HG02973 (cell line): ENCODE measurements at regions not wholly inside any gene's neighbourhood (a gene's known extent, or its start where the extent isn't known, plus 50 kb on each side); places are given as distances from the start of the nearest gene placed in this dataset.
A peak's percentile ranks its signal among the peaks of the same experiment; 100 is the strongest.

Source experiments
- ATAC-seq: cut with Tn5 transposase; IDR thresholded peaks from one replicate; pipeline ENCODE4 v1.9.1; 2021; ENCODE audit warnings: moderate library complexity; ENCODE audit not compliant: unreplicated experiment

GRCh38 chr2:155830351-155830750, 502.2 kb downstream of the NR4A2 start:
- no peak for ATAC-seq

DNA sequence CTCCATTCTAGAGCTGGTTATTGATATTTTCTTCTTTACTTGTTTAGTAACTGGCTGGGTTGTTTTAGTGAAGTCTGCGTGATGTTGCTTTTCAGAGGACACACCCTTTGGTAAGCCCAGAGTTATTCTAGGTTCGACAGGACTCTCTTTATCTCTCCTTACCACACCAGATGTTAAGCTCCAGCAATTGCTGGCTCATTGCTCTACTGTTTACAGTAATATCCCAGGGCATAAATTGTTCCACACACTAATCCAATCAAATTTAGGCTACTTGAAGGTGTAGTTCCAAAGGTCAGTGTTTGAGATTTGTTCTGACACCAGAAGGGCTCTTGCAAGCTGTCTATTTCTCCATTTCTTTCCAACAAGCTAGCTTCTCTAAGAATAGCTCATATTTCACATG, 506.6 kb downstream of the NR4A2 start:
- no peak for ATAC-seq

DNA sequence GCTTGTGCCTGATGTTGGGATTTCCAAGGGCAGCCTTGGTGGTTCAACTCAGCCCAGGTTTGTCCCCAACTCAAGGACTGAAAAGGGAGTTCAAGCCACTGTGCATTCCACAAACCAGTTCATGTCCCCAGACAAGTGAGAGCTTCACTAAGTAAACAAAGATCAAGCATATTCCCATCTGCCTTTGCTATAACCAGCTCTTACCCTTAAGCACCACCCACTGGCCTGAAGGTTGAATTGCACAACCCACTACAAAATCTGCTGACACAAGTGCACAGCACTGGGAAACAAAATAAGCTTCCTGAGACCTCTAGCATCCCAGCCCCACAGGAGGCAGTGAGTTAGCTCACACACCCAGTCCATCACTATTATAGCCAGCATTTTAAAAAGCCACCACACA, 516.7 kb downstream of the NR4A2 start:
- ATAC-seq, result peak; percentile 94

GRCh38 chr2:155815275-155815674, 517.2 kb downstream of the NR4A2 start:
- no peak for ATAC-seq

GRCh38 chr2:155810411-155810810, 522.1 kb downstream of the NR4A2 start:
- no peak for ATAC-seq

GRCh38 chr2:155802888-155803287, 529.6 kb downstream of the NR4A2 start:
- no peak for ATAC-seq

DNA sequence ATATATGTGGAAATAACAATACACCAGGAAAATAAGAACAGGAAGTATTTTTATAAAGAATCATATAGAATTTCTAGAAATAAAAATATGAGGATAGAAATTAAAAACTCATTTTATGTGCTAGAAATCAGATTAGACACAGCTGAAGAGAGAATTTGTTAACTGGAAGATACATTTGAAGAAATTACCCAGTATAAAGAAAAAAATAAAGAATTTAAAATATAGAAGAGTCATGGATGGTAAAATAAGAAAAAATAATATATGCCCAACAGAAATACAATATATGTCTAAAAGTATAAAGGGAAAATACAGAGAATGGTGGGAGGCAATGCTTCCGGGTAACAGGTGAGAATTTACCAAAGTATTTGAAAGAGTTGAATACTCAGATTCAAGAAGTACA, 539.9 kb downstream of the NR4A2 start:
- no peak for ATAC-seq

- ATAC-seq, result no peak
Measured at GRCh38 chr2:155770516-155770915, 562.0 kb downstream of the NR4A2 start.

DNA sequence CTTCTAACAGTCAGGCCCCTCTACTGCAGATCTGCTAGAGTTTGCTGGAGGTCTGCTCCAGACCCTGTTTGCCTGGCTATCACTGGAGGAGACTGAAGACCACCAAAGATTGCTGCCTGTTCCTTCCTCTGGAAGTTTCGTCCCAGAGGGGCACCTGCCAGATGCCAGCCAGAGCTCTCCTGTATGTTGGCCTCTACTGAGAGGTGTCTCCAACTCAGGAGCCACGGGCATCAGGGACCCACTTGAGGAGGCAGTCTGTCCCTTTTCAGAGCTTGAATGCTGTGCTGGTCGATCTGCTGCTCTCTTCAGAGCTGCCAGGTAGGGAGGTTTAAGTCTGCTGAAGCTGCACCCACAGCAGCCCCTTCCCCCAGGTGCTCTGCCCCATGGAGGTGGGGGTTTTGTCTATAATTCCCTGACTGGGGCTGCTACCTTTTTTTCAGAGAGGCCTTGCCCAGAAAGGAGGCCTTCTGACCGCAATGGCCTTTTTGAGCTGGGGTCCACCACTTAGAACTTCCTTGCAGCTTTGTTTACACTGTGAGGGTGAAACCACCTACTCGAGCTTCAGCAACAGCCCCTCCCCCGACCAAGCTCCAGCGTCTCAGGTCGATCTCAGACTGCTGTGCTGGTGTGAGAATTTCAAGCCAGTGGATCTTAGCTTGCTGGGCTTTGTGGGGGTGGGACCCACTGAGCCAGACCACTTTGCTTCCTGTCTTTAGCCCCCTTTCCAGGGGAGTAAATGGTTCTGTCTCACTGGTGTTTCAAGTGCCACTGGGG, 566.0 kb downstream of the NR4A2 start:
- no peak for ATAC-seq

DNA sequence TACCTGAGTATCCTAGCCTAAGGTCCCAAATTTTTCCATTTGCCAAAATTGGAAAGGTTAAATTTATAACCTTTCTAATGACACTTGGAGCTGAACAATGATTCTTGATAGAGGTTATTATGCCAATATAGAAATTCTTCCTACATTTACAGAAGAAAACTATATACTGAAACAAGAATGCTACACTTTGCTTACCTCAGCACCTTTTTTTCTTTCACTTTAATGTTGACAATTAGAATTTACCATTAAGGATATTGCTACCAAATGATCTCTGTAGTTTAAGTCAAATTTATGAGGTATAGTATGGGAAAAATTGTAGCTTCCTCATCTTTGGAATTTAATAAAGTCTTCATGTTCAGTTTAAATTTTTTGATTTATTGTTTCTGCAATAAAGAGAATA, 577.0 kb downstream of the NR4A2 start:
- no peak for ATAC-seq

DNA sequence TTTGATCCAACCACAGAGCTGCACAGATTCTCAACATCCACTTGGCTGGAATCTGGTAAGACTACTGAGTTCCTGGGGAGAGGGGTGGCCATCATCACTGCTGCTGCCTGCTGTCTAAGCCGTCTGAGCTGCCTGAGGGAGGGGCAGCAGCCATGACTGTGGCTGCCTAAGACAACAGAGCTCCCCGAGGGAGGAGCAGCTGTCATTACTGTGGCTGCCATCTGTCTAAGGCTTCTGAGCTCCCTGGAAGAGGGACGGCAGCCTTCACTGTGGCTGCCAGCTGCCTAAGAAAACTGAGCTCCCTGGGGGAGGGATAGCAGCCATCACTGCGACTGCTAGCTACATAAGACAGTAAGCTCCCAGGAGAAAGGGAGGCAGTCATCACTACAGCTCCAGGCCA, 584.4 kb downstream of the NR4A2 start:
- no peak for ATAC-seq

DNA sequence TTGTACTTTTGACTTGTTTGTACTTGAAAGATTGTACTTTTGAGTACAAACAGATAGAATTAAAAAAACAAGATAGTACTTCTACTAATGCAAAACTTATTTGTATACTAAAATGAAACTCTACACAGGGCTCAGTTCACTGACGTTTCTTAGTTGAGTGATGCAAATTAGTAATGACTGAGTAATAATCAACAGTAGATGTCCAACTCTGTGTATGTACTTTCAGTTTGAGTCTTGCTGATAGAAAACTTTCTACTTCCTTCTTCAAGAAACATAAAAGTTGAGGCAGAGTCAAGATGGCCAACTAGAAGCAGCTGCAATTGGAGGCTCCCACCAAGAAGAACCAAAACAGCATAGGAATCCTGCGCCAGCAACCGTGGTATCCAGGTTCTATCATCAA, 585.0 kb downstream of the NR4A2 start:
- peak; percentile 77 for ATAC-seq

DNA sequence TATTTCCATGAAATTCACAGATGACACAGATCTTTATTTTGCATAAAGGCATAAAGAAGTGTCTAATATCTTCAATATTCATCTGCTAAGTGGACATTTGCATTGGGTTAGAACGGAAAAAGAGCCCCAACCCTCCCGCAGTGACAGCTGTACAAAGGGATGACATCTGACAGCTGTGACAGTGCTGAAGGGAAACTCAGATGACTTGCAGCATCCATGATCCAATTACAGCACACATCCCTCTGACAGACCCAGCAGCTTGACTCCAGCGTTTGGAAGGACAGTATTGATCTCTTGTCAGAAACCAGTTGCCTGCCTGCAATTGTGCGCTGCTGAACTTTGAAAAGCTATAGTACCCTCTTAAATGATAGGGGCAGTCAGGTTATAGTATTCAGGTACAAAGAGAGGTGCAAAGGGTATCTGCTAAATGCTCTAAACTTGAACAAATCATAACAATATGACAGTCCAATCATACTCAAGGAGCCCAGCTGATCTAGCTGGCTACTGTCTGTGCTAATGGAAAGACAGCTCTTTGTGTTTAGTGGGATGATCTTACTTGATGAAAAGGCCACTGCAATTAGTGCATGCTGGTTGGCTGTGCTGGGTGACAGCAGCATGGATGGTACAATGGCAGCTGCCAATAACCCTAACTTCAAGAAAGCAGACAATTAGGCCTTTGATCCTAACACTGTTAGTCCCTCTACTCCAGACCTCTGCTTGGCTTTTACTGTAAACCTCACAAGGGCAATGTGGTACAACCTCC, 599.2 kb downstream of the NR4A2 start:
- no peak for ATAC-seq

DNA sequence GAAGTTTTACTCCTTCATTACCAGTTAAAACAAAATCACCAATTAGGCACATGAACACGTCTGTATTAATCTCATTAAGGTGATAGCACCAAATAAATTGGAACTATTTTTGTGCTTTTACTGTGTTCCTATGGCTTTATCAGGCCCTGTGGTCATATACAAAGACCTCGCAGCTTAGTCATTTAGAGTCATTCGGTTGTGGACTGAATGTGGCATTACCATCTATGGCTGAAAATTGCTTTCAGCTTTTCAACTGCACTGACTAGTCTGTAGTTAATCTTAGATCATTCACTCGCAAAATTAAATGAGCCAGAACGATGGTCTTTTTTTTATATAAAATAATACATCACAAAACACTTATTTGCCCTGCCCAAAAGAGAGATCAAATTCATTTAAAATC, 601.7 kb downstream of the NR4A2 start:
- no peak for ATAC-seq

DNA sequence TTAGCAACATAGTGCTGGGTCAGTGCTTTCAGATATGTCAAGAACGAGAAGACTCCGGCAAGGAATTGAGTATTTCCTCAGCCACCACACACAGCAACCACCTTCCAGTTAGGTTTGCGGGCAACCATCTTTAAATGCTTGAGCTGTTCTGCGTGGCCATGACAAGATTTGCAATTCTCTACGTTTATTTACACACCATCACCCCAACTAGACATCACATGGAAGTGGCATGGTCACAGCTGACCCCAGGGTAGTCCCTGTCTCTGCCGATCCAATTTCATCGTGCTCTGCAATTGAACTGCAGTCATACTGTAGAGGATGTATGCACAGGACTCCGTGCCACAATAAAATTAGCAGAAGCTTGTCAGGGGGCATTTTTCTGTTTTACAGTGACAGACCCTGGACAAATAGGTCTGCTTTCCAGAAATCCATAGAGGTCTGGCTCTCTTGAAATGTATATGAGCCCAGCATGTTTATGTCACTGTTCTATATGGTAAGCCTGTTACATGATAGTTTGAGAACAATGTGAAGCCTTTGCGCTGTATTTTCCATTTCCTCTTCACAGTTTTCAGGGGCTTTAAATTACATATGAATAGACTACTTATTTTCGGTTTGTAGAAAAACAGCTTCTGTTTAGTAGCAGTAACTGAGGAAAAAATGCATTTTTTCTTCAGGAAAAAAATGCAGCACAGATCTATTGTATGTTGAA, 605.2 kb downstream of the NR4A2 start:
- no peak for ATAC-seq

DNA sequence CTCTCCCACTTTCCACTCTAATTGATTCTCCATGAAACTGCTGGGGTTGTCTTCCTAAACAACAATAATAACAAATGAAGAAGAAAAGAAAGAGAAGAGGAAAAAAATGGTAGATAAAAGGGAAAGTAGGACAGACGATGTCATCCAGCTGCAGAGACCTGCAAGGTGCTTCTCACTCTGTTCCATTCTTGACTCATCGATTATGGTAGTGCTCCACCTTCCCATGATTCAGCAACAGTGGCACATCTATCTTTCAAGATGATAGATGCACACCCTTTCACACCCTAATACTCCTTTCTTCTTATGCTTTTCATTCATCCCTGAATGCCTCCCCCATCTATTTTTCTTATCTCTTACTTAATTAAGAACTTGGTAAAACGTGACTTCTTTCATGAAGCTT, 610.2 kb downstream of the NR4A2 start:
- no peak for ATAC-seq

DNA sequence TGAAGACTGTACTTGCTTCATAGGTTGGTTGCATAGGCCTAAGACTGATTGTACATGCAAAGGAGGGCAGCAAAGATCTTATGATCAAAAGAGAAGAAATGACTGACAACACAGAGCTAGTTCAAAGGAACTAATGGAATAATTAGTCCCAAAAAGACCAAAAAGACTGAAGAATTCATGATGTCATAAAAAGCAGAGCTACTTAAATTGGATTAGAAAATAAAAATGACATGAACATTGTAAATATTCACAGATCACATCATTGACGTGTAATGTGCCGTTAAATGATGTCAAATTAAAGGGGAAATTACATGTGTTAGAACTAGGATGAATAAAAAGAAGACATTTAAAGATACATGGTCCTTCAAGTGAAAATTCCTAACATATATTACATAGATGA, 616.8 kb downstream of the NR4A2 start:
- no peak for ATAC-seq

DNA sequence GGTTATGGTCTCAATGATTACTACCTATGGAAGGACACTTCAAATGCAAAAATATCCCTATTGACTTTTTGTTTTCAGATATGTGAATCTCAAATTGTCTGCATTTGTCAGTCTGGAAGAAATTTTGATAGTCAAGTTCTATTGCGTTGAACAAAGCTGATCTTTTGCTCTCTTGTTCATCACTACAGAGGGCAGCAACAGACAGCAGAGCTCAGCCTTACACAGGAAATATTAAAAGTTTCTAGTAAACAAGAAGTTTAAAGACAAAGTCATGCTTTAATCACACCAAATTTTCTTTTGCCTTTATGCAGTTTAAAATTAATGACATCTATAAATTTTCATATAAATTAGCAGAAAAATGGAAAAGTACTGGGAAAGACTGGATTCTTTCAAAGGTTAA, 617.5 kb downstream of the NR4A2 start:
- ATAC-seq, result no peak

DNA sequence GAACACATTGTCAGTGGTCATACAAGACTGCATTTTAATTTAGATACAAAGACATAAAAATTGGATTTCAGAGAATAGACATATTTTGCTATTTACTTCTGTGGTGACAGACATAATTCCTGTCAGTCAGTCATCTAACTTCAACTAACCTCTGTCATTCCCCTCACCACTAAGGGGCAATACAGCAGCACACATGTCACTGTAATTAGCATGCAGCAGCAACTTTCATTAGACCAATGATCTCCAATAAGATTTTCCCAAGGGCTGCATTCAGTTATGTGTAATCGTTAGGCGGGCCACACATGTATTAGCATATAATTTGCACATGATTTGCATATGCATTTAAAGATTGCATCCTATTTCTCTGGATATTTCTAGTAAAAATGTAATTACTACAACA, 624.5 kb downstream of the NR4A2 start:
- no peak for ATAC-seq

DNA sequence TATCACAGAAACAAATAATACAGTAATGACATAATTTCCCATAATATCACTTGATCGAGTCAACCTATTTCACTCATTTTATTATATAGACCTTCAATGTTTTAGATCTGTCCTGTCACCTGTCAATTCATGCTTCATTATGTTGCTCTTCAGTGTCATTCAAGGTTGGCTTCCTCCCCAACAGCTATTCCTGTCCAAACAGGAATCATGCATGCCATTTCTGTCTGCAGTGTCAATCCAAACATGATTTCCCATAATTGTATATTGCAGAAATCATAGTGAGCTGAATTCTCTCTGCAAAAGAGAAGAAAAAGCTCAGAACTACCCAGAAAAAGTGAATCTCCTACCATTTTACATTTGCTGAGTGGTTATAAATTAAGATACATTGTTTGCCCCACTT, 628.6 kb downstream of the NR4A2 start:
- ATAC-seq, result no peak

GRCh38 chr2:155703048-155703447, 629.5 kb downstream of the NR4A2 start:
- ATAC-seq, result no peak

- no peak for ATAC-seq
Measured at GRCh38 chr2:155701721-155702120, 630.8 kb downstream of the NR4A2 start.
